ENCODE measurements at regions not wholly inside any gene's neighbourhood (a gene's known extent, or its start where the extent isn't known, plus 50 kb on each side); places are given as distances from the start of the nearest gene placed in this dataset.

DNA sequence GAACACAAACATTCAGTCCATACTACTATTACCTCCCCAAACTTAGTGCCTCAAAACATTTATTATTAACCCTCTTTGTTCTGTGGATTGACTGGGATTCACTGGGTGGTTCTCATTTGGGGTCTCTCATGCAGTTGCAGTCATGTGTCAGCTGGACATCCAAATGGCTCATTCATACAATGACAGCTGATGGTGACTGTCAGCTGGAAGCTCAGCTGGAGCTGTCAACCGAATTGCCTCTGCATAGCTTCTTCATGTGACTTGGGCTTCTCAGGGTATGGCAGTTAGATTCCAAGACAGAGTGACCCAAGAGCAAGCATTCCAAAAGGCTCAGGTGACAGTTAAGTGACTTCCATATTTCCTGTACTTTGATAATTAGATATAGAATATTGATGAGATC is 85.2 kb downstream of the CCDC34 start:
- TF ChIP-seq POLR2A (IDR thresholded peaks at IDR 0.05), result no peak
- TF ChIP-seq, protein P1, sequence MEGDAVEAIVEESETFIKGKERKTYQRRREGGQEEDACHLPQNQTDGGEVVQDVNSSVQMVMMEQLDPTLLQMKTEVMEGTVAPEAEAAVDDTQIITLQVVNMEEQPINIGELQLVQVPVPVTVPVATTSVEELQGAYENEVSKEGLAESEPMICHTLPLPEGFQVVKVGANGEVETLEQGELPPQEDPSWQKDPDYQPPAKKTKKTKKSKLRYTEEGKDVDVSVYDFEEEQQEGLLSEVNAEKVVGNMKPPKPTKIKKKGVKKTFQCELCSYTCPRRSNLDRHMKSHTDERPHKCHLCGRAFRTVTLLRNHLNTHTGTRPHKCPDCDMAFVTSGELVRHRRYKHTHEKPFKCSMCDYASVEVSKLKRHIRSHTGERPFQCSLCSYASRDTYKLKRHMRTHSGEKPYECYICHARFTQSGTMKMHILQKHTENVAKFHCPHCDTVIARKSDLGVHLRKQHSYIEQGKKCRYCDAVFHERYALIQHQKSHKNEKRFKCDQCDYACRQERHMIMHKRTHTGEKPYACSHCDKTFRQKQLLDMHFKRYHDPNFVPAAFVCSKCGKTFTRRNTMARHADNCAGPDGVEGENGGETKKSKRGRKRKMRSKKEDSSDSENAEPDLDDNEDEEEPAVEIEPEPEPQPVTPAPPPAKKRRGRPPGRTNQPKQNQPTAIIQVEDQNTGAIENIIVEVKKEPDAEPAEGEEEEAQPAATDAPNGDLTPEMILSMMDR (IDR thresholded peaks at IDR 0.05), result no peak
